ENCODE measurements at regions not wholly inside any gene's neighbourhood (a gene's known extent, or its start where the extent isn't known, plus 50 kb on each side); places are given as distances from the start of the nearest gene placed in this dataset.

- TF ChIP-seq POLR2AphosphoS5 (IDR thresholded peaks at IDR 0.05; ENCODE audit: borderline replicate concordance, low read depth, low read length) (no peak), EZH2 (IDR thresholded peaks at IDR 0.05) (no peak)
Measured at GRCh38 chr4:131348263-131348662, 1800.8 kb upstream of the PCDH10 start.

Measured in SK-N-MC (cell line).